ENCODE measurements at regions not wholly inside any gene's neighbourhood (a gene's known extent, or its start where the extent isn't known, plus 50 kb on each side); places are given as distances from the start of the nearest gene placed in this dataset.

DNA sequence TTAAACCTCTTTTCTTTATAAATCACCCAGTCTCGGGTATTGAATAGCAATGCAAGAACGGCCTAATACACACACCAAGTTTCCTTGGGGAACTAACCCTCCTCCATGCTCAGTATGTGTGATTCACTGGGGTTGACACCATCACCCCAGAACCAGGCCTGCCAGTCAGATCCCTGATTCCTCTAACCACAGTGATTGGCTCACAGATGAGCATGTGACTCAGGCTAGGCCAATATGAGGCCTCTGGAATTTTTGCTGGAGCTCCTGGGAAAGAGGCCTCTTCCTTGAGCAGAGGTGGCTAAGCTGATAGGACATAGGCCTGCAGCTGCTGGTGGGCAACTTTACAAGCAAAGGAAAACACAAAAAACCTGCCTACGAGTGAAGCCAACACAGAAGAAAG, 74.7 kb upstream of the ZBTB40 start:
- TF ChIP-seq, protein P1, sequence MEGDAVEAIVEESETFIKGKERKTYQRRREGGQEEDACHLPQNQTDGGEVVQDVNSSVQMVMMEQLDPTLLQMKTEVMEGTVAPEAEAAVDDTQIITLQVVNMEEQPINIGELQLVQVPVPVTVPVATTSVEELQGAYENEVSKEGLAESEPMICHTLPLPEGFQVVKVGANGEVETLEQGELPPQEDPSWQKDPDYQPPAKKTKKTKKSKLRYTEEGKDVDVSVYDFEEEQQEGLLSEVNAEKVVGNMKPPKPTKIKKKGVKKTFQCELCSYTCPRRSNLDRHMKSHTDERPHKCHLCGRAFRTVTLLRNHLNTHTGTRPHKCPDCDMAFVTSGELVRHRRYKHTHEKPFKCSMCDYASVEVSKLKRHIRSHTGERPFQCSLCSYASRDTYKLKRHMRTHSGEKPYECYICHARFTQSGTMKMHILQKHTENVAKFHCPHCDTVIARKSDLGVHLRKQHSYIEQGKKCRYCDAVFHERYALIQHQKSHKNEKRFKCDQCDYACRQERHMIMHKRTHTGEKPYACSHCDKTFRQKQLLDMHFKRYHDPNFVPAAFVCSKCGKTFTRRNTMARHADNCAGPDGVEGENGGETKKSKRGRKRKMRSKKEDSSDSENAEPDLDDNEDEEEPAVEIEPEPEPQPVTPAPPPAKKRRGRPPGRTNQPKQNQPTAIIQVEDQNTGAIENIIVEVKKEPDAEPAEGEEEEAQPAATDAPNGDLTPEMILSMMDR (IDR thresholded peaks at IDR 0.05), result no peak
- TF ChIP-seq POLR2A (IDR thresholded peaks at IDR 0.05), result no peak
- no peak for TF ChIP-seq EP300 (IDR thresholded peaks at IDR 0.05; ENCODE audit: low read depth)
